ENCODE measurements at regions not wholly inside any gene's neighbourhood (a gene's known extent, or its start where the extent isn't known, plus 50 kb on each side); places are given as distances from the start of the nearest gene placed in this dataset.
A peak's percentile ranks its signal among the peaks of the same experiment; 100 is the strongest.

- Histone ChIP-seq H3K27me3 (no peaks in the 10 kb centered on the region), H3K9me3 (no peaks in the 10 kb centered on the region), H3K36me3 (no peaks in the 10 kb centered on the region), H3K27ac (no peak overlapping the region), H3K4me1 (no peaks in the 10 kb centered on the region), H3K4me3 (no peak overlapping the region)
- DNase-seq (no peak), ATAC-seq (ENCODE audit: low FRiP score in 2 of 2) (no peak)
- 48 to 73% methylated on average over 2 to 8 of the region's 8 CpGs for WGBS, 2 donors
- TF ChIP-seq POLR2AphosphoS5 (IDR thresholded peaks at IDR 0.05) (no peak), EP300 (IDR thresholded peaks at IDR 0.05) (no peak), POLR2A (IDR thresholded peaks at IDR 0.05) (no peak), CTCF (IDR thresholded peaks at IDR 0.05) (no peak)
These were observed 137.4 kb upstream of the TNRC6C start for GRCh38 chr17:77821114-77821513.

GRCh38 chr17:77822302-77823030 is 136.0 kb upstream of the TNRC6C start:
- Histone ChIP-seq H3K36me3 (no peaks in the 10 kb centered on the region), H3K27ac (no peak overlapping the region), H3K4me3 (no peak overlapping the region), H3K27me3 (no peaks in the 10 kb centered on the region), H3K4me1 (no peaks in the 10 kb centered on the region), H3K9me3 (no peaks in the 10 kb centered on the region)
- DNase-seq (no peak), ATAC-seq (ENCODE audit: low FRiP score in 2 of 2) (peak; percentile 23 to 65)
- WGBS, 2 donors, result 73 to 76% methylated on average over 22 of the region's 22 CpGs
- TF ChIP-seq CTCF (IDR thresholded peaks at IDR 0.05) (no peak), EP300 (IDR thresholded peaks at IDR 0.05) (no peak), POLR2A (IDR thresholded peaks at IDR 0.05) (no peak), POLR2AphosphoS5 (IDR thresholded peaks at IDR 0.05) (no peak)

GRCh38 chr17:77824102-77824779 is 134.3 kb upstream of the TNRC6C start:
- no peak overlapping the region for H3K27ac ChIP-seq

GRCh38 chr17:77824780-77825280 is 133.7 kb upstream of the TNRC6C start:
- Histone ChIP-seq H3K27ac (no peak overlapping the region), H3K36me3 (no peaks in the 10 kb centered on the region), H3K4me1 (no peaks in the 10 kb centered on the region), H3K4me3 (no peak overlapping the region), H3K27me3 (no peaks in the 10 kb centered on the region), H3K9me3 (no peaks in the 10 kb centered on the region)
- ATAC-seq (ENCODE audit: low FRiP score in 2 of 2) (no peak), DNase-seq (no peak)
- no peak for TF ChIP-seq POLR2AphosphoS5 (IDR thresholded peaks at IDR 0.05)
- no peak for TF ChIP-seq POLR2A (IDR thresholded peaks at IDR 0.05)
- no peak for TF ChIP-seq CTCF (IDR thresholded peaks at IDR 0.05)
- TF ChIP-seq EP300 (IDR thresholded peaks at IDR 0.05), result no peak
- WGBS, 2 donors, result 90 to 93% methylated on average over 3 to 9 of the region's 9 CpGs

More at GRCh38 chr17:77824102-77824779, 134.3 kb upstream of the TNRC6C start:
- Histone ChIP-seq H3K4me3 (no peak overlapping the region), H3K9me3 (no peaks in the 10 kb centered on the region), H3K27me3 (no peaks in the 10 kb centered on the region), H3K36me3 (no peaks in the 10 kb centered on the region), H3K4me1 (no peaks in the 10 kb centered on the region)
- TF ChIP-seq POLR2A (IDR thresholded peaks at IDR 0.05) (no peak), POLR2AphosphoS5 (IDR thresholded peaks at IDR 0.05) (no peak), CTCF (IDR thresholded peaks at IDR 0.05) (no peak), EP300 (IDR thresholded peaks at IDR 0.05) (no peak)
- ATAC-seq (ENCODE audit: low FRiP score in 2 of 2) (no peak), DNase-seq (no peak)
- WGBS, 2 donors, result 85 to 89% methylated on average over 11 of the region's 11 CpGs

Measured in upper lobe of left lung (tissue), 6 donors.